ENCODE measurements at regions not wholly inside any gene's neighbourhood (a gene's known extent, or its start where the extent isn't known, plus 50 kb on each side); places are given as distances from the start of the nearest gene placed in this dataset.

DNA sequence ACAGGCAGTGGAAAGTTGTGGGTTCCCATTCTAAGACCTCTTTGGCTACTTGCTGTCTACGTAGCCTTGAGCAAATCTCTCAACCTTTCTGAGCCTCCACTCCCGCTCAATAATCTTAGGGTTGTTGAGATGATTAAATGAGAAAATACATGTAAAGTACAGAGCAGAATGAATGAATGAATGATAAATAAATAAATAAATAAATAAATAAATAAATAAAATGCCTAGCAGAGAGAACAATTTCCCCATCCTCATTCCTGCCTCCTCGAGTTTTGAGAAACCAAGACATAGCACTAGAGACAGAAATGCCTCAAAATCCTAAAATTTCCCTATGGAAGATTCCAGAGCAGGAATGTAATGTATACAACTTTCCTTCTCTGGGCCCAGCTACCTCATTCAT, 128.3 kb upstream of the RAD23B start:
- TF ChIP-seq, protein P1, sequence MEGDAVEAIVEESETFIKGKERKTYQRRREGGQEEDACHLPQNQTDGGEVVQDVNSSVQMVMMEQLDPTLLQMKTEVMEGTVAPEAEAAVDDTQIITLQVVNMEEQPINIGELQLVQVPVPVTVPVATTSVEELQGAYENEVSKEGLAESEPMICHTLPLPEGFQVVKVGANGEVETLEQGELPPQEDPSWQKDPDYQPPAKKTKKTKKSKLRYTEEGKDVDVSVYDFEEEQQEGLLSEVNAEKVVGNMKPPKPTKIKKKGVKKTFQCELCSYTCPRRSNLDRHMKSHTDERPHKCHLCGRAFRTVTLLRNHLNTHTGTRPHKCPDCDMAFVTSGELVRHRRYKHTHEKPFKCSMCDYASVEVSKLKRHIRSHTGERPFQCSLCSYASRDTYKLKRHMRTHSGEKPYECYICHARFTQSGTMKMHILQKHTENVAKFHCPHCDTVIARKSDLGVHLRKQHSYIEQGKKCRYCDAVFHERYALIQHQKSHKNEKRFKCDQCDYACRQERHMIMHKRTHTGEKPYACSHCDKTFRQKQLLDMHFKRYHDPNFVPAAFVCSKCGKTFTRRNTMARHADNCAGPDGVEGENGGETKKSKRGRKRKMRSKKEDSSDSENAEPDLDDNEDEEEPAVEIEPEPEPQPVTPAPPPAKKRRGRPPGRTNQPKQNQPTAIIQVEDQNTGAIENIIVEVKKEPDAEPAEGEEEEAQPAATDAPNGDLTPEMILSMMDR (IDR thresholded peaks at IDR 0.05): no peak
- no peaks in the 10 kb centered on the region for H3K4me1 ChIP-seq
- DNase-seq (ENCODE audit: low spot score): no peak

DNA sequence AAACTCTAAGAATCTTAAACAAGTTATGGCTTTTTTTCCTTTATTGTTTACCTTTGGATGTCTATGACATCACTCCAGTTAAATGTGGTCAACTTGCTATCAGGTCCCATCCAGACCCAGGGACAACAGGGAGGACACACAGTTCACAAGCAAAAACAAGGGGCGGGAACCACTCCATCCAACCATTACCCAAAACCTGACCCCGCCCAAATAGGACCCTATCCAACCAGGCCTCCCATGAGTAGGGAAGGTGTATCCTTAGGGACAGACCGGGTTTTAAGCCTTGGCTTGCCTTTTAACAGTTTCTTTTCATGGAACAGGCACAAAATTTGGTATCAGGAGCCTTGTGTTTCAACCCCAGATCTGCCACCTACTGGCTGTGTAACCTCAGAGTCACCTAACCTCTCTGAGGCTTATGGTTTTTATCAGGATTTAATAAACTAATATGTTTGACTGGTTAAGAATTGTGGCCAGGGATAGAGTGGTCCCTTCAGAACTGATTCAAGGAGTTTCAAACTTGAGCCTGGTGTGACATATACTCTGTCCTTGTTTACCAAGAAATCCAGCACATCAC, 127.7 kb upstream of the RAD23B start:
- no peaks in the 10 kb centered on the region for H3K27me3 ChIP-seq
- no peaks in the 10 kb centered on the region for H3K4me1 ChIP-seq
- DNase-seq (ENCODE audit: low spot score): no peak
- no peaks in the 10 kb centered on the region for H3K36me3 ChIP-seq
- H3K27ac ChIP-seq: no peak overlapping the region
- no peak overlapping the region for H3K4me3 ChIP-seq
- TF ChIP-seq, protein P1 (IDR thresholded peaks at IDR 0.05): peak in 1 of 2 donors; percentile 21
- H3K9me3 ChIP-seq: peaks cover 0 to 15% of the 10 kb centered on the region in 2 donors

More for the DNA sequence above, 128.3 kb upstream of the RAD23B start:
- Histone ChIP-seq H3K4me3 (no peak overlapping the region), H3K9me3 (peaks cover 0 to 15% of the 10 kb centered on the region in 2 donors), H3K27me3 (no peaks in the 10 kb centered on the region), H3K36me3 (no peaks in the 10 kb centered on the region), H3K27ac (no peak overlapping the region)

DNA sequence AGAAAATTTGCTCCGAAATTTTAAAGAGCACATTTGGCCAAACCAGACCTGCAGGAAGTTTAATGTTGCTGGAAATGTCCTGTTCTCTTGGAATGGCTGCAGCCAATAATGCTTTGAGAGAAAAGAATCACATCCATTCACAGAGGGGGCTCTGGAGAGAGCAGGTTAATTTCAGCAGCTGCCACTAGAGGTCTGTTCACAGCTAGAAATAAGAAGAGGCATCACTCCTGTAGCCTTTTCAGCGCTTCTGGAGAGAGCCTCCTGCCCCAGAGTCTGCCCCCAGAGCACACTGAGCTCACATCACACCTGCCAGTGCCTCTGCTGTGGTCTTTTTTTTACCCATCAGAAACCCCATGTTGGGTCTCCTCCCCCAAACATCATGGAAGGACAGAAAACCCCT, 124.8 kb upstream of the RAD23B start:
- H3K4me1 ChIP-seq: no peaks in the 10 kb centered on the region
- H3K27ac ChIP-seq: no peak overlapping the region
- H3K4me3 ChIP-seq: no peak overlapping the region
- H3K36me3 ChIP-seq: no peaks in the 10 kb centered on the region
- no peaks in the 10 kb centered on the region for H3K9me3 ChIP-seq
- DNase-seq (ENCODE audit: low spot score): no peak
- no peaks in the 10 kb centered on the region for H3K27me3 ChIP-seq
- TF ChIP-seq, protein P1 (IDR thresholded peaks at IDR 0.05): peak; percentile 23 to 63

DNA sequence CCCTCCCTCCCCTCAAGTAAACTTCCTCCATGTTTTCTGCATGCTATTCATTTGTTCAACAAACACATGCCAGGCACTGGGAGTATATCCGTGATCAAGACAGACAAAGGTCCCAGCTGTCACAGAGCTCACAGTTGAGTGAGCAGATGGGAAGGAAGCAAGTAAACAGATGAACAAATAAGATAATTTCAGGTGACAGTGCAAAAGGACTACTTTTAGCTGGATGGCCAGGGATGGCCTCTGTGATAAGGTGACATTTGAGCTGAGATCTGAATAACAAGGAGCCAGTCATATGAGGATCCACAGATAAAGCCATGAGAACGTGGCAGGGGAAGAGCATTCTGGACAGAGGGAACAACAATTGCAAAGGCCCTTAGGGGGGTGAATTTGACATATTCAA, 121.7 kb upstream of the RAD23B start:
- TF ChIP-seq, protein P1 (IDR thresholded peaks at IDR 0.05): no peak
- no peak for DNase-seq (ENCODE audit: low spot score)

DNA sequence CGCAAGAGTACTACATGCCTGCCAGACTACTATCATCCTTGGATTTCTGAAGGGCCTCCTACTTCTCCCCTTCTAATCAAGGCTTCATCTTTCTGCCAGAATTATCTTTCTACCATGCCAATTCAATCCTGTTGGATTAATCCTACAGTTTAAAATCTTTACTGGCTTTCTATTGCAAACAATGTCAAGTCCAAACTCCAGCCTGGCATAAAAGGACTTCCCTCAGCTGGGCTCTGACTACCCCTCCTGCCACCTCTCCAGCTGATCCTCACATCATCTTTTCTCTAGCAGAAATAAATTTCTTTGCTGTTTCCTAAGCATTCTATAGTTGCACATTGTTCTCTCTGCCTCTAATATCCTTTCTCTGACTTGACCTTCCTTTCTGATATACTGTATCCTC, 119.7 kb upstream of the RAD23B start:
- no peak for DNase-seq (ENCODE audit: low spot score)
- no peak overlapping the region for H3K27ac ChIP-seq
- H3K4me3 ChIP-seq: no peak overlapping the region
- no peaks in the 10 kb centered on the region for H3K27me3 ChIP-seq
- TF ChIP-seq, protein P1 (IDR thresholded peaks at IDR 0.05): no peak
- no peaks in the 10 kb centered on the region for H3K36me3 ChIP-seq
- no peaks in the 10 kb centered on the region for H3K4me1 ChIP-seq
- no peaks in the 10 kb centered on the region for H3K9me3 ChIP-seq

More for the DNA sequence above, 121.7 kb upstream of the RAD23B start:
- Histone ChIP-seq H3K27ac (no peak overlapping the region), H3K27me3 (no peaks in the 10 kb centered on the region), H3K4me1 (no peaks in the 10 kb centered on the region), H3K4me3 (no peak overlapping the region), H3K9me3 (no peaks in the 10 kb centered on the region), H3K36me3 (no peaks in the 10 kb centered on the region)

DNA sequence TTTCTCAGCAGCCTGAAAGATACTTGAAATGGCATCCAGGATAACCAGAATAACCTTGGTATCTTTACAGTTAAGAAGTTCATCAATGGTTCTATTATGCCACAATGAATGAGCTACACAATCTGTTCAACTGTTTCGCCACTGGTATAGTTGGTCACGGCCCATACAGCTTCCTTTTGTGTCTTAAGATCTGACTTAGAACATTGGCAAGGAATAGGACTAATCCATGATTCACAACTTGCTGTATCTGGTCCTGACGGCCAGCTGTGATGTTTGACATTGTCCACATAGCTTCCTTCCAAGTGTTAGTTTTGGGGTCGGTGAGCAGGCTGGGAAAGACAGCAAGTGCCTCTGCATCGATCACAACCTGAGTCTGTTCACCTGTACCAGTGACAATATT, 113.3 kb upstream of the RAD23B start:
- Histone ChIP-seq H3K9me3 (no peaks in the 10 kb centered on the region), H3K36me3 (no peaks in the 10 kb centered on the region), H3K27me3 (no peaks in the 10 kb centered on the region), H3K27ac (no peak overlapping the region), H3K4me1 (peaks cover 0 to 5% of the 10 kb centered on the region in 2 donors), H3K4me3 (no peak overlapping the region)
- no peak for DNase-seq (ENCODE audit: low spot score)
- TF ChIP-seq, protein P1 (IDR thresholded peaks at IDR 0.05): no peak

All from right atrium auricular region (tissue), 2 donors.